HL-60 (cell line): ENCODE measurements at regions not wholly inside any gene's neighbourhood (a gene's known extent, or its start where the extent isn't known, plus 50 kb on each side); places are given as distances from the start of the nearest gene placed in this dataset.

Source experiments
- DNase-seq, 2 experiments: peaks; one replicate each; pipeline ENCODE4 v3.0.0-alpha.2; 2010 to 2020; ENCODE audit warnings: low read depth in 1 of 2, low spot score in 1 of 2
- H3K27ac ChIP-seq: fragments of 250-450 bp; sonication (Bioruptor Pico); replicated peaks from 2 replicates; pipeline ENCODE4 v1.5.1; 2020; ENCODE audit warnings: mild to moderate bottlenecking, moderate library complexity
- H3K27me3 ChIP-seq: fragments of 250-450 bp; sonication (Bioruptor Pico); 2 replicates; pipeline ENCODE4 v1.5.1; 2021; ENCODE audit warnings: mild to moderate bottlenecking, moderate library complexity; ENCODE audit not compliant: insufficient read depth, poor library complexity, severe bottlenecking
- H3K4me3 ChIP-seq: replicated peaks from 2 replicates; pipeline ENCODE4 v1.5.1; 2011; ENCODE audit warnings: mild to moderate bottlenecking, control low read depth, low read length; ENCODE audit not compliant: insufficient read depth
- GABPA ChIP-seq: IDR thresholded peaks from 2 replicates; pipeline ENCODE4 v1.6.1; 2012; ENCODE audit warnings: low read depth
- POLR2AphosphoS5 ChIP-seq: IDR thresholded peaks from 2 replicates; pipeline ENCODE4 v1.6.1; 2012; ENCODE audit warnings: low read depth
- SPI1 ChIP-seq: IDR thresholded peaks from 2 replicates; pipeline ENCODE4 v1.6.1; 2012; ENCODE audit warnings: low read depth, mild to moderate bottlenecking, borderline replicate concordance
- TF ChIP-seq, protein P1 (sequence below): IDR thresholded peaks from 2 replicates; pipeline ENCODE4 v1.6.1; 2012; ENCODE audit warnings: low read depth; ENCODE audit not compliant: insufficient replicate concordance
- TF ChIP-seq, protein P2 (sequence below): IDR thresholded peaks from one replicate; pipeline ENCODE4 v1.5.1; 2011; ENCODE audit warnings: low read length, control low read depth, inconsistent platforms; ENCODE audit not compliant: insufficient read depth

DNA sequence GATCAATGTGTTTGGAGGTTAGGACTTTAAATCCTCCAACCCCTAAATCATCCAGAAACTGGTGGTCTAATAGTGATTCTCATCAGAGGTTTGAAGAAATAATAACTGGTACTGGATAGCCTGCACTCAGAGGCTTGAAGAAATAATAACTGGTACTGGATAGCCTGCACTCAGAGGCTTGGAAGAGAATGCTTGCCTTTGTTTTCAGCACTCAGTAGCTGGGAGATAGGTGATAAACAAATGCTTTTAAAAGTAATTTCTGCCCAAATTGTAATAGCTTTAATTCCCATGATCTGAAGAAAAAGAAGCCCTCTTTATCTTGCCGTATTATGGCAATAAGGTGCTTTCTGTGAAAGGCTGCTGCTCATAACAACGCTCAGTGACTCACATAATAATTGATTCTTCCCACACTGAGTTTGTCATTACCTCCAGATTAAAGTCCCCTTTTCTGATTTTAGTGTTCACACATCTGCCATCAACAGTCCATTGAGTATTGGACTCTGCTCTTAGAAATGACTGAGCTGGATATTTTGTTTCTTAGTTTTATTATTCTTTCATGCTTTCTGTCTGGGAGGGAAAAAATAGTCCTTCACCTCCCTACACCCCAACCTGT lies 112.3 kb upstream of the PHYHIPL start:
- H3K27ac ChIP-seq: no peak overlapping the region
- TF ChIP-seq GABPA: no peak
- TF ChIP-seq SPI1: no peak
- no peak overlapping the region for H3K4me3 ChIP-seq
- no peak for DNase-seq
- H3K27me3 ChIP-seq: no peaks in the 10 kb centered on the region

DNA sequence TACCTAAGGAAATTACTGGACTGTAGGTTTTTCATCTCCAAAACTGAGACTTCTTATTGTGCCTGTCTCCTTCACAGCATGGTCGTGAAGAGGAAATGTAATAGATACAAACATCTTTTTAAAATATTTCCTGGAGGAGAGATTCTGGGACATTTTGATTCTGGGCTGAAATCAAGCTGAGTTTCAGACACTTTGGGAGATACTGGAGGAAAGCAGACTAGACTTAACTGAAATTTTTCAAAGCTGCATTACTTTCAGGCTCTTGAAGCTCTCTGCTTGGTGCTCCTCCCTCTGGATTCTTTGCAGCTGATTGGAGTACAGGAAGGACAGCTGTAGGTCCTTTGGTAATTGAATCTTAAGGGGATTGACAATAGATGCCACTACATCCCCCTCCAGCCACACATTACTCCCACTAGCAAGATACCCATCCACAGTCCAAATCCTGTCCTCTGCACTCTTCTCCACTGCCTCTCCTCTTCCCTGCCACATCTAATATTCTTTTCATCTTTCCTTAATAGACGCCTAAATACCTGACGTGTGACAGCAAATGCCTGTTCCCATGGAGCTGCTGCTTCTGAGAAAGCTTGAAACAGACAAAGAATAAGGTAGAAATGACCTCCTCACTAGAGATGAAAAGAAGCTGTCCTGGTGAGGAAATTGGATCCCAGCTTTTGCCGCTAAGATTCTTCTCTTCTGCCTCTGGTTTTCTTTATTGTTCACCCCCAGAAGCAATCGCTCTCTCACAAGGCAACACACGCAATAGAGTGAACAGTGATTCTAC lies 111.5 kb upstream of the PHYHIPL start:
- no peak for DNase-seq
- no peak overlapping the region for H3K4me3 ChIP-seq
- no peaks in the 10 kb centered on the region for H3K27me3 ChIP-seq
- TF ChIP-seq POLR2AphosphoS5: no peak
- TF ChIP-seq SPI1: no peak
- TF ChIP-seq, protein P1, sequence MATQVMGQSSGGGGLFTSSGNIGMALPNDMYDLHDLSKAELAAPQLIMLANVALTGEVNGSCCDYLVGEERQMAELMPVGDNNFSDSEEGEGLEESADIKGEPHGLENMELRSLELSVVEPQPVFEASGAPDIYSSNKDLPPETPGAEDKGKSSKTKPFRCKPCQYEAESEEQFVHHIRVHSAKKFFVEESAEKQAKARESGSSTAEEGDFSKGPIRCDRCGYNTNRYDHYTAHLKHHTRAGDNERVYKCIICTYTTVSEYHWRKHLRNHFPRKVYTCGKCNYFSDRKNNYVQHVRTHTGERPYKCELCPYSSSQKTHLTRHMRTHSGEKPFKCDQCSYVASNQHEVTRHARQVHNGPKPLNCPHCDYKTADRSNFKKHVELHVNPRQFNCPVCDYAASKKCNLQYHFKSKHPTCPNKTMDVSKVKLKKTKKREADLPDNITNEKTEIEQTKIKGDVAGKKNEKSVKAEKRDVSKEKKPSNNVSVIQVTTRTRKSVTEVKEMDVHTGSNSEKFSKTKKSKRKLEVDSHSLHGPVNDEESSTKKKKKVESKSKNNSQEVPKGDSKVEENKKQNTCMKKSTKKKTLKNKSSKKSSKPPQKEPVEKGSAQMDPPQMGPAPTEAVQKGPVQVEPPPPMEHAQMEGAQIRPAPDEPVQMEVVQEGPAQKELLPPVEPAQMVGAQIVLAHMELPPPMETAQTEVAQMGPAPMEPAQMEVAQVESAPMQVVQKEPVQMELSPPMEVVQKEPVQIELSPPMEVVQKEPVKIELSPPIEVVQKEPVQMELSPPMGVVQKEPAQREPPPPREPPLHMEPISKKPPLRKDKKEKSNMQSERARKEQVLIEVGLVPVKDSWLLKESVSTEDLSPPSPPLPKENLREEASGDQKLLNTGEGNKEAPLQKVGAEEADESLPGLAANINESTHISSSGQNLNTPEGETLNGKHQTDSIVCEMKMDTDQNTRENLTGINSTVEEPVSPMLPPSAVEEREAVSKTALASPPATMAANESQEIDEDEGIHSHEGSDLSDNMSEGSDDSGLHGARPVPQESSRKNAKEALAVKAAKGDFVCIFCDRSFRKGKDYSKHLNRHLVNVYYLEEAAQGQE: no peak
- TF ChIP-seq, protein P2, sequence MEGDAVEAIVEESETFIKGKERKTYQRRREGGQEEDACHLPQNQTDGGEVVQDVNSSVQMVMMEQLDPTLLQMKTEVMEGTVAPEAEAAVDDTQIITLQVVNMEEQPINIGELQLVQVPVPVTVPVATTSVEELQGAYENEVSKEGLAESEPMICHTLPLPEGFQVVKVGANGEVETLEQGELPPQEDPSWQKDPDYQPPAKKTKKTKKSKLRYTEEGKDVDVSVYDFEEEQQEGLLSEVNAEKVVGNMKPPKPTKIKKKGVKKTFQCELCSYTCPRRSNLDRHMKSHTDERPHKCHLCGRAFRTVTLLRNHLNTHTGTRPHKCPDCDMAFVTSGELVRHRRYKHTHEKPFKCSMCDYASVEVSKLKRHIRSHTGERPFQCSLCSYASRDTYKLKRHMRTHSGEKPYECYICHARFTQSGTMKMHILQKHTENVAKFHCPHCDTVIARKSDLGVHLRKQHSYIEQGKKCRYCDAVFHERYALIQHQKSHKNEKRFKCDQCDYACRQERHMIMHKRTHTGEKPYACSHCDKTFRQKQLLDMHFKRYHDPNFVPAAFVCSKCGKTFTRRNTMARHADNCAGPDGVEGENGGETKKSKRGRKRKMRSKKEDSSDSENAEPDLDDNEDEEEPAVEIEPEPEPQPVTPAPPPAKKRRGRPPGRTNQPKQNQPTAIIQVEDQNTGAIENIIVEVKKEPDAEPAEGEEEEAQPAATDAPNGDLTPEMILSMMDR: no peak
- TF ChIP-seq GABPA: no peak
- H3K27ac ChIP-seq: no peak overlapping the region

DNA sequence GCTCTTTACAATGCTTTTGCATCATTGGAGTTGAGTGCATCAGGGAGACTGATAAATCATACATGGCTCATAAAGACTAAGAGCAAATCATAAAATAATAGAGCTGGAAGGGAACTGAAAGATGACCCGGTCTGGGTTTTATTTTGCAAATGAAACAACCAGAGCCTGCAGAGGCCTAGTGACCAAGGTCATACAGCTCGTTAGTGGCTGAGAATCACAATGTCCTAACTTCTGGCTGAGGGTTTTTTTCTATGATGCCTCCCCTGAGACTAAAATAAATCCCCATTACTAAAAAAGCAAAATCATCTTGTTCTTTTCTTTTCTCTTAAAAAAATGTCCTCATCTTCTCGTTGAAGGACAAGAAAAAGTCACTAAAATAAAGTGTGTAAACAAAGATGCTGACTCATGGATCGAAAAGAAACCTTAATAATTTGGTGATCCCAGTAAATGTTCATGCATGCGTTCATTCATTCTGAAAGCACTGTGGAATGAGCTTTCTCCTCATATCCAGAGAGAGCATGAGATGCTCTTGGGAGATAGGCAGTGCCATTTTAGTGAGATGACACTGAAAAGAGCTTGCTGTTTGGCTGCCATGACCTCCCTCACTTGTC lies 107.8 kb upstream of the PHYHIPL start:
- no peak for TF ChIP-seq SPI1
- TF ChIP-seq, protein P1: no peak
- no peak for TF ChIP-seq POLR2AphosphoS5
- no peak for TF ChIP-seq GABPA
- TF ChIP-seq, protein P2: no peak
- H3K27ac ChIP-seq: no peak overlapping the region
- DNase-seq: no peak
- no peaks in the 10 kb centered on the region for H3K27me3 ChIP-seq
- no peak overlapping the region for H3K4me3 ChIP-seq

DNA sequence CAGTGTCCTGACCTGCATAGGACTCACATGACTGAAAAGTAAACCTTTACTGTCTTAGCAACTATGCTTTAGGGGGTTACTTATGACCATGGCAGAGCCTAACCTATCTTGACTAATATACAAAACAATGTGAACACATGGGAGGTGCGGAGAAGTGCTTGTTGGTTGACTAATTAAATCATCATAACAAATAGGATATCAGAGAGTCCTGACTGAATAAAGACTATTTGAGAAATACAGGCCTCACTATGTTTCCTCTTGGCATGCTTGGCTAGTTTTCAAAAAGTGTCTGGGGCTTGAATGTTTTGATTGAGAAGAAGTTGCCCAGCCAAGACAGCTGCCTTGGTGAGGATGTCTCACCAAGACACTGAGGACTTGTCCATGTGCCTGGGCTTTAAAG lies 104.4 kb upstream of the PHYHIPL start:
- H3K27ac ChIP-seq: no peak overlapping the region
- H3K27me3 ChIP-seq: no peaks in the 10 kb centered on the region
- TF ChIP-seq, protein P1: no peak
- TF ChIP-seq GABPA: no peak
- no peak for TF ChIP-seq SPI1
- DNase-seq: no peak
- no peak overlapping the region for H3K4me3 ChIP-seq
